ENCODE measurements at regions not wholly inside any gene's neighbourhood (a gene's known extent, or its start where the extent isn't known, plus 50 kb on each side); places are given as distances from the start of the nearest gene placed in this dataset.

DNA sequence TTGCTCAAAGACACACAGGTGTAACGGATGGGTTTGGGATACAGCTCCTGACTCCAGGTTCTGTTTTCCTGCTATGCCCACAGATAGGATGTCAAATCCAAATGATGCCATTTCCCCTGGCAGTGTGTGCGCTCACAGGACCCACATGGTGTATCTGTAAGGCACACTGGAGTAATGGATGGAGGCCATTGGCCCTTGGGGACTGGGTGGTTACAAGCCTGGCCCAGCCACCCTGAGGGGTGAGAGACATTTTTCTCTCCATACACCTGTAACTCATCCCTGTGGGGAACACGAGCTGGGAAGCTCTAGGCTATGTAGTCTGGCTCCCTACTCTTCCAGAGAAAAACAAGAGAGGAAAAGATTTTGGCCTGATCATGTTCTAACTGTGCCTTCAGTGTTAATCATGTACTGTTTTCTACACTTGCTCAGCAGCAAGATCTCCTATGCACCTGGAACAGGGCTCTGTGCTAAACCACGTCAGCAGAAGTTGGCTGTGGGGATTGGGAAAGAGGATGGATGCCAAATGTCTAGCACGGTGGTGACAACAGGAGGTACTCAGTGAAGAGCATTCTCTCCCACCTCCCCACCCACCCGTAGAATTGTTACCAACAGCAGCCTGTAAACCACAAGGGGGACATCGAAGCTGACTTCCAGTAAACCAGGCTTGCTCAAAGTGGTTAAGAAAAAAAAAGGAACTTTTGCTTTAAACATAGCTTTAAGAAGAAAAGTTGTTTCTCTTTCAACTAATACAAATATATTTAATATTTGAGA, 237.0 kb downstream of the LACC1 start:
- TF ChIP-seq, protein P1, sequence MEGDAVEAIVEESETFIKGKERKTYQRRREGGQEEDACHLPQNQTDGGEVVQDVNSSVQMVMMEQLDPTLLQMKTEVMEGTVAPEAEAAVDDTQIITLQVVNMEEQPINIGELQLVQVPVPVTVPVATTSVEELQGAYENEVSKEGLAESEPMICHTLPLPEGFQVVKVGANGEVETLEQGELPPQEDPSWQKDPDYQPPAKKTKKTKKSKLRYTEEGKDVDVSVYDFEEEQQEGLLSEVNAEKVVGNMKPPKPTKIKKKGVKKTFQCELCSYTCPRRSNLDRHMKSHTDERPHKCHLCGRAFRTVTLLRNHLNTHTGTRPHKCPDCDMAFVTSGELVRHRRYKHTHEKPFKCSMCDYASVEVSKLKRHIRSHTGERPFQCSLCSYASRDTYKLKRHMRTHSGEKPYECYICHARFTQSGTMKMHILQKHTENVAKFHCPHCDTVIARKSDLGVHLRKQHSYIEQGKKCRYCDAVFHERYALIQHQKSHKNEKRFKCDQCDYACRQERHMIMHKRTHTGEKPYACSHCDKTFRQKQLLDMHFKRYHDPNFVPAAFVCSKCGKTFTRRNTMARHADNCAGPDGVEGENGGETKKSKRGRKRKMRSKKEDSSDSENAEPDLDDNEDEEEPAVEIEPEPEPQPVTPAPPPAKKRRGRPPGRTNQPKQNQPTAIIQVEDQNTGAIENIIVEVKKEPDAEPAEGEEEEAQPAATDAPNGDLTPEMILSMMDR (IDR thresholded peaks at IDR 0.05): no peak
- TF ChIP-seq POLR2A (IDR thresholded peaks at IDR 0.05): no peak

Data from uterus (tissue), 2 donors.